Activated T-cell treated with anti-CD3 and anti-CD28 coated beads, Interleukin-2, amount 50 U/mL, for 24 hours (primary cell): ENCODE measurements at regions not wholly inside any gene's neighbourhood (a gene's known extent, or its start where the extent isn't known, plus 50 kb on each side); places are given as distances from the start of the nearest gene placed in this dataset.
A peak's percentile ranks its signal among the peaks of the same experiment; 100 is the strongest.
"Not testable (repeated sequence)": the region's sequence is repeated elsewhere in the genome, so short reads cannot be mapped to it uniquely, and the experiment has no call there.

Source experiments
- DNase-seq: peaks from one replicate; pipeline ENCODE4 v3.0.0-alpha.2; 2020
- H3K27ac Mint-ChIP-seq: 2 replicates; pipeline ENCODE4 v1.8.0; 2020; ENCODE audit warnings: mild to moderate bottlenecking, mixed read lengths
- H3K27me3 Mint-ChIP-seq: 2 replicates; pipeline ENCODE4 v1.8.0; 2020; ENCODE audit warnings: mixed read lengths
- H3K36me3 Mint-ChIP-seq: 2 replicates; pipeline ENCODE4 v1.8.0; 2020; ENCODE audit warnings: low read depth, mixed read lengths
- H3K4me1 Mint-ChIP-seq: 2 replicates; pipeline ENCODE4 v1.8.0; 2020; ENCODE audit warnings: low read depth, mixed read lengths
- H3K4me3 Mint-ChIP-seq: 2 replicates; pipeline ENCODE4 v1.8.0; 2020; ENCODE audit warnings: mild to moderate bottlenecking, moderate library complexity, mixed read lengths
- H3K9me3 Mint-ChIP-seq: 2 replicates; pipeline ENCODE4 v1.8.0; 2020; ENCODE audit warnings: mixed read lengths

DNA sequence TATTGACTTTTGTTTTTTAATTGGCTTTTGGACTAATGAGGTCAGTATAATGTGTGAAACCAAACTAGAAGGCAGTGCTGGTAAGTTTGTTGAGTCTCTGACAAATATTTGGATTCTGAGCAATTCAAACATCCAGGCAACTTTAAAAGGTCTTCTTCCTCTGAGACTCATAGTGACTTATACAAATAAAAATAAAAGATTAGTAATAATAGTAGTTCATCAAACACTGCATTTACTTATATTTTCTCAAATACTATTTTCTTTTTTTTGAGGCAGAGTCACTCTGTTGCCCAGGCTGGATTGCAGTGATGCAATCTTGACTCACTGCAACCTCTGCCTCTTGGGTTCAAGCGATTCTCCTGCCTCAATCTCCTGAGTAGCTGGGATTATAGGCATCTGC lies 337.9 kb downstream of the DAD1 start:
- no peaks in the 10 kb centered on the region for H3K27me3 Mint-ChIP-seq
- no peak for DNase-seq
- H3K9me3 Mint-ChIP-seq, result no peaks in the 10 kb centered on the region
- H3K27ac Mint-ChIP-seq, result no peak overlapping the region
- H3K36me3 Mint-ChIP-seq, result no peaks in the 10 kb centered on the region
- H3K4me1 Mint-ChIP-seq, result no peaks in the 10 kb centered on the region
- H3K4me3 Mint-ChIP-seq, result no peak overlapping the region

DNA sequence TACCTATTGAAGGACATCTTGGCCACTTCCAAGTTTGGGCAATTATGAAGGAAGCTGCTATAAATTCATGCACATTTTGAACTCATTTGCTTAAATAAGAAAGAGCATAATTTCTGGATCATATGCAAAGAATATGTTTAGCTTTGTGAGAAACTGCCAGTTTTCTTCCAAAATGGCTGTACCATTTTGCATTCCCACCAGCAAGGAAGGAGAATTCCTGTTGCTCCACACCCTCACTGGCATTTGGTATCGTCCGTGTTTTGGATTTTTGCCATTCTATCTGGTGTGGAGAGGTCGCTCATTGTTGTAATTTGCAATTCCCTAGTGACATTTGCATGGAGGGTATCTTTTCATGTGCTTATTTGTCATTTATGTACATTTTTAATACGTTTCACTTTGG lies 339.3 kb downstream of the DAD1 start:
- no peaks in the 10 kb centered on the region for H3K36me3 Mint-ChIP-seq

DNA sequence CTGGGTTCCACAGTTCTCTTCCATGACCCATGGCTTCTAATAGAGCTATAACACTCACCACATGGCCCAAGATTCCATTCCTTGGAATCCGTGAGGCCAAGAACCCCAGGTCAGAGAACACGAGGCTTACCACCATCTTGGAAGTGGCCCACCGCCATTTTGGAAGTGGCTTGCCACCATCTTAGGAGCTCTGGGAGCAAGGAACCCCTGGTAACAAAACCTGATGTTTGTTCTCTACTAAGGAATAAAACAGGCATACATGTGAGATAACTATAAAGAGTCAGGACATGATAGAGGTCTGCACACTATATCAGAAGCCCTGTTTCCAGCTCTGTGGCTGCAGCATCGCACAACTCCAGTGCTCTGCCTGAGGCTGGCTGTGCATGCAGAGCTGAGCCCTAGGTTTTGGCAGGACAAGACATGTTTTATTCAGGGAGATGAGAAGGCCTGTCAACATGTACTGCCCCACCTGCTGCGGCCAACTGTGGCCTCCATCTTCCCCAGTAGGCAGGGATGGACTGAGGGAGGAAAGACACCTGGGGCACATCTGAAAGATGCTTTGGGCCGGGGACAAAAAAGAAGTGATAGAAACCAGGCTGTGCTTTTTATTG lies 344.9 kb downstream of the DAD1 start:
- no peaks in the 10 kb centered on the region for H3K27me3 Mint-ChIP-seq
- H3K36me3 Mint-ChIP-seq, result no peaks in the 10 kb centered on the region
- no peaks in the 10 kb centered on the region for H3K4me1 Mint-ChIP-seq
- H3K4me3 Mint-ChIP-seq, result no peak overlapping the region
- H3K27ac Mint-ChIP-seq, result no peak overlapping the region
- DNase-seq, result no peak
- H3K9me3 Mint-ChIP-seq, result no peaks in the 10 kb centered on the region

More for the DNA sequence above, 339.3 kb downstream of the DAD1 start:
- no peak for DNase-seq
- Mint-ChIP-seq H3K4me3 (no peak overlapping the region), H3K27me3 (no peaks in the 10 kb centered on the region), H3K9me3 (no peaks in the 10 kb centered on the region), H3K27ac (no peak overlapping the region), H3K4me1 (no peaks in the 10 kb centered on the region)

DNA sequence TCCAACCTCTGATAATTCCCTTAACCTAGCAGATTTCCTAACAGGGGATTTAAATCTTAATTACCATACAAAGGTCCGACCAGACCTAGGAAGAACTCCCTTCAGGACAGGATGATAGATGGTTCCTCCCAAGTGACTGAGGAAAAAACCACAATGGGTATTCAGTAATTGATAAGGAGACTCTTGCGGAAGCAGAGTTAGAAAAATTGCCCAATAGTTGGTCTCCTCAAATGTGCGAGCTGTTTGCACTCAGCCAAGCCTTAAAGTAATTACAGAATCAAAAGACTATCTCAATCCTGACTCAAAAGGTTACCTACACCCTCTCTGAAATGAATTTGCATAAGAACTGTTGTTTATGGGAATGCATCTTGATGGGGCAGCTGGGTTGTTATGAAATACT lies 350.7 kb downstream of the DAD1 start:
- H3K4me3 Mint-ChIP-seq, DNase-seq, H3K36me3 Mint-ChIP-seq, H3K27me3 Mint-ChIP-seq, H3K9me3 Mint-ChIP-seq, H3K27ac Mint-ChIP-seq, H3K4me1 Mint-ChIP-seq: not testable (repeated sequence)

DNA sequence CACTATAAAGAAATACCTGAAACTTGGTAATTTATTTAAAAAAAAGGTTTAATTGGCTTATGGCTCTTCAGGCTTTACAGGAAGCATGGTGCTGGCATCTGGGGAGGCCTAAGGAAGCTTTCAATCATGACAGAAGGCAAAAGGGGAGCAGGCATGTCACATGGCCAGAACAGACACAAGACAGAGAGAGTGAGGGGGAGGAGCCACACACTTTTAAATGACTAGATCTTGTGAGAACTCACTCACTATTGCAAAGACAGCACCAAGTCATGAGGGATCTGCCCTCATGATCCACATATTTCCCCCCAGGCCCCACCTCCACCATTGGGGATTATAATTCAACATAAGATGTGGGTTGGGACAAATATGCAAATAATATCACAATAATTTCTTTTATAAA lies 355.6 kb downstream of the DAD1 start:
- H3K27ac Mint-ChIP-seq, result no peak overlapping the region
- H3K4me1 Mint-ChIP-seq, result peaks cover 10% of the 10 kb centered on the region
- H3K4me3 Mint-ChIP-seq, result no peak overlapping the region
- no peaks in the 10 kb centered on the region for H3K36me3 Mint-ChIP-seq
- H3K9me3 Mint-ChIP-seq, result no peaks in the 10 kb centered on the region
- H3K27me3 Mint-ChIP-seq, result no peaks in the 10 kb centered on the region
- no peak for DNase-seq

DNA sequence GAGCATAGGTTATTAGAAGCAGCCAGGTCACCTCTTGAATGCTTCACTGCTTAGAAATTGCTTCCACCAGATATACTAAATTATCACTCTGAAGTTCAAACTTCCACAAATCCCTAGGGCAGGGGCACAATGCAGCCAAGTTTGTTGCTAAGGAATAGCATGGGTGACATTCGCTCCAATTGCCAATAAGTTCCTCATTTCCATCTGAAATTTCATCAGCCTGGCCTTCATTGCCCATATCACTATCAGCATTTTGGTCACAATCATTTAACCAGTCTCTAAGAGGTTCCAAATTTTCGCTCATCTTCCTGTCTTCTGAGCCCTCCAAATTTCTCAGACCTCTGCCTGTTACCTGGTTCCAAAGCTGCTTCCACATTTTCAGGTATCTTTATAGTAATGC lies 356.1 kb downstream of the DAD1 start:
- Mint-ChIP-seq H3K4me3 (no peak overlapping the region), H3K36me3 (no peaks in the 10 kb centered on the region), H3K27ac (no peak overlapping the region), H3K4me1 (peaks cover 10% of the 10 kb centered on the region), H3K9me3 (no peaks in the 10 kb centered on the region), H3K27me3 (no peaks in the 10 kb centered on the region)
- no peak for DNase-seq

DNA sequence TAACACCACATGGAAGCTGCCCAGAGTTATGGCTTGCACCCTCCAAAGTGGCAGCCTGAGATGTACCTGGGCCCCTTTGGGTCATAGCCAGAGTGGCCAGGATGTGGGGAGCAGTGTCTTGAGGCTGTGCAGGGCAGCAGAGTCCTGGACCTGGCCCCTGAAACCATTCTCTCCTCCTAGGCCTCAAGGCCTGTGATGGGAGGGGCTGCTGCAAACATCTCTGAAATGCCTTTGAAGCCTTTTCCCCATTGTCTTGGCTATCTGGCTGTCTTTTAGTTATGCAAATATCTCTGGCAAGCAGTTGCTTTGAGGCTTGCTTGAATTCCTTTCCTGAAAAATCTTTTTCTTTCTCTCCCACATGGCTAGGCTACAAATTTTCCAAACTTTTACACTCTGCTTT lies 356.5 kb downstream of the DAD1 start:
- H3K9me3 Mint-ChIP-seq, result no peaks in the 10 kb centered on the region
- H3K27me3 Mint-ChIP-seq, result no peaks in the 10 kb centered on the region
- no peak overlapping the region for H3K4me3 Mint-ChIP-seq
- no peaks in the 10 kb centered on the region for H3K36me3 Mint-ChIP-seq
- H3K4me1 Mint-ChIP-seq, result peaks cover 10% of the 10 kb centered on the region
- no peak for DNase-seq
- no peak overlapping the region for H3K27ac Mint-ChIP-seq

DNA sequence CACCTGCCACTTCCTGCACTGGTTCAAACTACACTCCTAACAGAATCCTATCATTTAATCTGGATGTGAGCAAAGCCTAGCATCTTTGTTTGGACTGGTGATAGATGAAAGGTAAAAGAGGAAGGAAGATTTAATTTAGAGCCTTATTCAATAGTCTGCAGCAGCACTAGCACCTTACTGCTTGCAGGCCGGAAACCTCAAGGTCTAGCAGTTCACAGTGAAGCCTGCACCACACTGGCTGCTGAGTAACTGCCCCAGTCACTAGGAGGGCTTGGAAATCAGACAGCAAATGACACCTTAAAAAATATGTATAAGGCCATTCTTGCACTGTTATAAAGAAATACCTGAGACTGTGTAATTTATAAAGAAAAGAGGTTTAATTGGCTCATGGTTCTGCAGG lies 358.0 kb downstream of the DAD1 start:
- no peak for DNase-seq
- H3K27me3 Mint-ChIP-seq, result no peaks in the 10 kb centered on the region
- H3K27ac Mint-ChIP-seq, result peak overlapping the region; percentile 66
- H3K4me1 Mint-ChIP-seq, result peaks cover 10% of the 10 kb centered on the region
- no peak overlapping the region for H3K4me3 Mint-ChIP-seq
- H3K9me3 Mint-ChIP-seq, result no peaks in the 10 kb centered on the region
- no peaks in the 10 kb centered on the region for H3K36me3 Mint-ChIP-seq

DNA sequence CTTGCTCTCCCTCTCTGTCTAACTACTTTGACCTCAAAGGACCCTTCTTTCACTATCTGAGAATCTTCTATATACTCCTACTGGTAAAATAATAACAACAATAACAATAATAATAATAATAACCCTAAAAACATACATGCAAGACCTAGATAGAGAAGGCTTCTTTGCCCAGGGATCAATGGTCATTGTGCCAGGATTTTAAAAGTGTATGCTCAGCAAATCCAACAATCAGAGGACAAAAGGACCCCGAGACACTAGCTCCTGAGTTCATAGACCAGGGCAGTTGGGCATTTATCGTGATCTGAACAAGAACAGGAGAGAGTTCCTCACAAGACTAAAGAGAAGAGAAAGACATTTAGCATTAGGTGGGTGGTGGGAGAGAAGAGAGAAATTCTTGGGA lies 358.5 kb downstream of the DAD1 start:
- Mint-ChIP-seq H3K9me3 (no peaks in the 10 kb centered on the region), H3K36me3 (no peaks in the 10 kb centered on the region), H3K4me1 (peaks cover 10% of the 10 kb centered on the region), H3K4me3 (no peak overlapping the region), H3K27ac (peak overlapping the region; percentile 66), H3K27me3 (no peaks in the 10 kb centered on the region)
- DNase-seq, result no peak

DNA sequence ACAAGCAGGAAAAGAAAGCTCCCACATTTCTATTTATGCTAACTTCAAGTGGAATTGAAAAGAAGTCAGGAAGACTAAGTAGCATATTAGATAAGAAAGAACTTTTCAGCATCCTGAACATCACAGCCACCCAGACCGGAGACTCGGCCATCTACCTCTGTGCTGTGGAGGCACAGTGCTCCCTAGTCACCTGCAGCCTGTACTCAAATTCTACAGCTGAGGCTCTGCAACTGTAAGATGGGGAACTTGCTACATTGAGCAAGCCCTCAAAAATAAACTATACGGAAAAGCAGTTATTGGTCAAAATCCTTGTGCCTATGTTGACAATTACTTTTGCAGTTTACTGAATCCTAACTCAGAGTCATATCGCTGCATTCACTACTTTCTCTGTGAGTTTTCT lies 361.9 kb downstream of the DAD1 start:
- Mint-ChIP-seq H3K27me3 (no peaks in the 10 kb centered on the region), H3K4me1 (peaks cover 10% of the 10 kb centered on the region), H3K4me3 (peak overlapping the region; percentile 64), H3K36me3 (no peaks in the 10 kb centered on the region), H3K9me3 (no peaks in the 10 kb centered on the region), H3K27ac (peak overlapping the region; percentile 75)
- no peak for DNase-seq

DNA sequence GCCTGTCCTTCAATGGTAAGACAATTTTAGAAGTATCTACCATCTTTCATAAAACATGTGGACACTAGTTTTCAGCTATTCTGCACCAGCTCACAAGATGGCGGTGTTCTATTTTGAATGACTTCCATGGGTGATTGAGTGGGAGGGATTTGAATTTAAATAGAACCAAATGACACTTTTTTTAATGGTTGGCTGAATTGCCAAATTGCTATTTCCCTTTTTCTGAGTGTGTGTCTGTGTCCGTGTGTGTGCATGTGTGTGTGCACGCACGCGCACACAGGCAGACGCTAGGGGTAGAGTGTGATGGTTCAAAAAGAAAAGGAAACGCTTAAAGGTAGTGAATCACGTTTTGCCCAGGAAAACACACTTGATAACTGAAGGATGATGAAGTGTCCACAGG lies 362.6 kb downstream of the DAD1 start:
- no peaks in the 10 kb centered on the region for H3K9me3 Mint-ChIP-seq
- peak overlapping the region; percentile 75 for H3K27ac Mint-ChIP-seq
- peaks cover 13% of the 10 kb centered on the region for H3K4me1 Mint-ChIP-seq
- peak overlapping the region; percentile 64 for H3K4me3 Mint-ChIP-seq
- no peak for DNase-seq
- H3K27me3 Mint-ChIP-seq, result no peaks in the 10 kb centered on the region
- no peaks in the 10 kb centered on the region for H3K36me3 Mint-ChIP-seq

DNA sequence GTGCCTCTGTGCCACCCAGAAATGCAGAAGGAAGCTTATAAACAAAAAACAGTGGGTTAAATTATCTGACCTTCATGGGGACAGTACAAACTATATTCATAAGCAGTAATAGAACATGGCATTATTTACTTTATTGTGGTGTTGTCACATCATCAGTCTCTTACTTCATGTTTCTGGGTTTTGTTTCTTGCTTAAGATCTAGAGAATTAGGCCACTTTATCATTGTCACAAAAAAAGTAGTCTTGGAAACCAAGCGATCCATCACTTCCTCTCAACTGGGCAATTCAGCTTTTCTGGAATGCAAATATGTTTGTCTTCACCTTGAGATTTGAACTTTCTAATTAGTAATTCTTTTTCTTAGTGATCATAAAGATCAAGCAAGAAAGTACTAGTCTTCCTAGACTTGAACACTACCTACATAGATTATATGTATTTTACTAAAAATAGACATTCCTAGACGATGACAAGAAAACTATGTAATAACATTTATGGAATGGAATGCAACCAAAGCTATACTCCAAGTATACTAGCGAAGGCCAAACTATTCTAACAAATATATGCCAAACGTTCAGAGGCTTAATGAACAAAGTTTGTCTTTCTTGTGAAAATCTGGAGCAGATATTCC lies 363.4 kb downstream of the DAD1 start:
- no peaks in the 10 kb centered on the region for H3K36me3 Mint-ChIP-seq
- H3K27ac Mint-ChIP-seq, result no peak overlapping the region
- no peak overlapping the region for H3K4me3 Mint-ChIP-seq
- DNase-seq, result no peak
- H3K27me3 Mint-ChIP-seq, result no peaks in the 10 kb centered on the region
- no peaks in the 10 kb centered on the region for H3K9me3 Mint-ChIP-seq
- H3K4me1 Mint-ChIP-seq, result peaks cover 12% of the 10 kb centered on the region

DNA sequence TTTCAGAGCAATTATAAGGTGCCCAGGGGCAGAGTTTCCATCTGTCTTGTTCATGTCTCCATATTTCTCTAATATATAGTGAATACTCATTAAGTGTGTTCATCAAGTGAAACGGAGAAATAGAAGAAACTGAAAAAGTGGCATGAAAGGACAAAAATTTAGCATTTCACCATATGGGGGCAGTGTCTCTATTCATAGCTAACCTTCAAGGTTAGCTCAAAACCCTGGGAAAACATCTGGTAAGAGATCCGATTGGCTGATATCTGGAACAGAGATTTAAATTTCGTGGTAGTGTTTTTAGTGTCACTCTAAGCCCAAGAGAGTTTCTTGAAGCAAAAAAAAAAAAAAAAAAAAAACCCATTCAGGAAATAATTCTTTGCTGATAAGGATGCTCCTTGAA lies 367.5 kb downstream of the DAD1 start:
- peak overlapping the region; percentile 55 for H3K27ac Mint-ChIP-seq
- H3K36me3 Mint-ChIP-seq, result no peaks in the 10 kb centered on the region
- no peaks in the 10 kb centered on the region for H3K27me3 Mint-ChIP-seq
- DNase-seq, result no peak
- H3K4me3 Mint-ChIP-seq, result peak overlapping the region; percentile 67
- H3K4me1 Mint-ChIP-seq, result peaks cover 17% of the 10 kb centered on the region
- no peaks in the 10 kb centered on the region for H3K9me3 Mint-ChIP-seq

DNA sequence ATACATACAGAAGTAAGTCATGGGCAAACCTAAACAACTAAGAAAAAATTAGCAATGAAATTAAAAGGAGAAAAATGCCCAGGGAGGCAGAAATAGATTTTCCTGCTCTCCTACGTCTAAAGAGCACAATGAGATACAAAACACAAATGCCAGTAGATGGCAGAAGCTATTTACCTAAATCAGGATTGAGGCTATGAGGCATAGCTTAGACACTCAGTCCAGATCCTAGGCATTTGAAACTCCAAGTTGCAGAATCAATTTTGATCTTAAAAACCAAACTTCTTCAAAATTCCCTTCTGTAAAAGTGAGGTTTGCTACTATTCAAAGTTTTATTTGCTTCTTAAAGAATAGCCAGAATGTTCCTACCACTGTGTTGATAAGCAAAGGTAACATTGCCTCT lies 368.6 kb downstream of the DAD1 start:
- Mint-ChIP-seq H3K27ac (no peak overlapping the region), H3K27me3 (no peaks in the 10 kb centered on the region), H3K9me3 (no peaks in the 10 kb centered on the region), H3K4me1 (peaks cover 17% of the 10 kb centered on the region), H3K4me3 (no peak overlapping the region), H3K36me3 (no peaks in the 10 kb centered on the region)
- DNase-seq, result no peak

DNA sequence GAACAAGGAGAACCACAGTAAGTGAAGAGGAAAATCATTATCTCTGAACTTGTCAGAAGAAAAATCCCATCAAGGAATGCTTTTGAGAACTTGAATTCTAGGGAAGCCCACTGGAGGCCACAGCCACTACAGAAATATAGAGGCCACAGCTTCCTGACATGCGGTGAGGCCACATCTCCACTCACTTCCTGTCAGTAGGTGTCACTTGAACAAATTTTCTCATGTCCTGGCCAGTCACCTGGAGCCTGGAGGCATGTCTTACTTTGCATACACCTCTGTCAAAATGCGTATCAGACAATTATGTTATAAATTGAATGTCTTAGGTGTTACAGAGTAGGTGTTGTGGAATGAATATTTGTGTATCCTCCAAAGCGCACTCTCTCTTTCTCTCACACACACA lies 370.3 kb downstream of the DAD1 start:
- Mint-ChIP-seq H3K9me3 (no peaks in the 10 kb centered on the region), H3K4me1 (peaks cover 17% of the 10 kb centered on the region), H3K27ac (no peak overlapping the region), H3K4me3 (no peak overlapping the region), H3K27me3 (no peaks in the 10 kb centered on the region), H3K36me3 (no peaks in the 10 kb centered on the region)
- DNase-seq, result no peak

DNA sequence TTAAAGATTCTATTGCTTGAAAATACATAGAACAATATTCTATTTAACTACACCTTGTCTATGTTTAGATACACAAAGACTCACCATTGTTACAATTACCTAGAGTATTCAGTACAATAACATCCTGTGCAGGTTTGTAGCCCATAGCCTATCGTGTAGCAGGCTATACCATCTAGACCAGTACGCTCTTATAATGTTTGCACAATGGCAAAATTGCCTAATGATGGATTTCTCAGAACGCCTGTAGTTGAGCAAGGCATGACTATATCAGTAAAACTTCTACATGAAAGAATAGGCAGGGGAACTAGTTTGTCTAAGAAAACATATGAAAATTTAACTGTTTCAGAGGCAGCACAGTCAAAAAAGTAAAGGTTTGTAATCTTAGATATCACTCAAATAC lies 375.9 kb downstream of the DAD1 start:
- no peaks in the 10 kb centered on the region for H3K27me3 Mint-ChIP-seq
- H3K4me1 Mint-ChIP-seq, result no peaks in the 10 kb centered on the region
- no peaks in the 10 kb centered on the region for H3K9me3 Mint-ChIP-seq
- no peak for DNase-seq
- H3K4me3 Mint-ChIP-seq, result no peak overlapping the region
- no peak overlapping the region for H3K27ac Mint-ChIP-seq
- H3K36me3 Mint-ChIP-seq, result no peaks in the 10 kb centered on the region
